Chondrocyte (in vitro differentiated cells): ENCODE measurements at regions not wholly inside any gene's neighbourhood (a gene's known extent, or its start where the extent isn't known, plus 50 kb on each side); places are given as distances from the start of the nearest gene placed in this dataset.

Experiments used
- DNase-seq: peaks from one replicate; pipeline ENCODE4 v3.0.0; 2021; ENCODE audit warnings: mixed read lengths, low spot score
- H3K27ac Mint-ChIP-seq: one replicate; pipeline ENCODE4 v1.8.0; 2021; ENCODE audit warnings: mild to moderate bottlenecking, moderate library complexity, mixed read lengths; ENCODE audit not compliant: unreplicated experiment
- H3K27me3 Mint-ChIP-seq: 2 replicates; pipeline ENCODE4 v1.8.0; 2021; ENCODE audit warnings: low read depth, mixed read lengths
- H3K36me3 Mint-ChIP-seq: 2 replicates; pipeline ENCODE4 v1.8.0; 2021; ENCODE audit warnings: low read depth, mixed read lengths
- H3K4me1 Mint-ChIP-seq: 2 replicates; pipeline ENCODE4 v1.8.0; 2021; ENCODE audit warnings: low read depth, mild to moderate bottlenecking, mixed read lengths
- H3K4me3 Mint-ChIP-seq: one replicate; pipeline ENCODE4 v1.8.0; 2021; ENCODE audit warnings: mild to moderate bottlenecking, moderate library complexity, mixed read lengths; ENCODE audit not compliant: unreplicated experiment
- H3K9me3 Mint-ChIP-seq: 2 replicates; pipeline ENCODE4 v1.8.0; 2021; ENCODE audit warnings: low read depth, mixed read lengths
- CTCF ChIP-seq: fragments of 200-600 bp; sonication (generic); IDR thresholded peaks from 2 replicates; pipeline ENCODE4 v1.5.0; 2021; ENCODE audit warnings: antibody characterized with exemption, mild to moderate bottlenecking, moderate library complexity

- no peak for DNase-seq
- Mint-ChIP-seq H3K27me3 (peaks cover 4% of the 10 kb centered on the region), H3K4me1 (no peaks in the 10 kb centered on the region), H3K36me3 (no peaks in the 10 kb centered on the region), H3K4me3 (no peak overlapping the region), H3K27ac (no peak overlapping the region), H3K9me3 (peaks cover 4% of the 10 kb centered on the region)
- no peak for TF ChIP-seq CTCF
Measured at GRCh38 chr18:42233908-42234307, 278.9 kb downstream of the PIK3C3 start.

GRCh38 chr18:42242758-42243157 lies 287.7 kb downstream of the PIK3C3 start:
- DNase-seq, result no peak
- H3K4me3 Mint-ChIP-seq, result no peak overlapping the region
- no peaks in the 10 kb centered on the region for H3K27me3 Mint-ChIP-seq
- peaks cover 12% of the 10 kb centered on the region for H3K9me3 Mint-ChIP-seq
- TF ChIP-seq CTCF, result no peak
- H3K4me1 Mint-ChIP-seq, result no peaks in the 10 kb centered on the region
- H3K36me3 Mint-ChIP-seq, result no peaks in the 10 kb centered on the region
- no peak overlapping the region for H3K27ac Mint-ChIP-seq

- Mint-ChIP-seq H3K4me1 (no peaks in the 10 kb centered on the region), H3K27ac (no peak overlapping the region), H3K9me3 (peaks cover 6% of the 10 kb centered on the region), H3K36me3 (no peaks in the 10 kb centered on the region), H3K4me3 (no peak overlapping the region), H3K27me3 (no peaks in the 10 kb centered on the region)
- no peak for DNase-seq
- no peak for TF ChIP-seq CTCF
Measured at GRCh38 chr18:42245137-42245536, 290.1 kb downstream of the PIK3C3 start.

GRCh38 chr18:42255908-42256765 lies 301.1 kb downstream of the PIK3C3 start:
- no peaks in the 10 kb centered on the region for H3K4me1 Mint-ChIP-seq
- DNase-seq, result no peak
- peaks cover 20% of the 10 kb centered on the region for H3K9me3 Mint-ChIP-seq
- H3K27me3 Mint-ChIP-seq, result peaks cover 5% of the 10 kb centered on the region
- H3K4me3 Mint-ChIP-seq, result no peak overlapping the region
- no peak overlapping the region for H3K27ac Mint-ChIP-seq
- H3K36me3 Mint-ChIP-seq, result no peaks in the 10 kb centered on the region
- no peak for TF ChIP-seq CTCF

- H3K9me3 Mint-ChIP-seq, result peaks cover 15% of the 10 kb centered on the region
- no peak for DNase-seq
- no peak for TF ChIP-seq CTCF
Measured at GRCh38 chr18:42258301-42258965, 303.4 kb downstream of the PIK3C3 start.

More at GRCh38 chr18:42258301-42258965, 303.4 kb downstream of the PIK3C3 start:
- H3K4me1 Mint-ChIP-seq, result no peaks in the 10 kb centered on the region
- no peak overlapping the region for H3K27ac Mint-ChIP-seq
- H3K27me3 Mint-ChIP-seq, result peaks cover 8% of the 10 kb centered on the region
- no peak overlapping the region for H3K4me3 Mint-ChIP-seq
- H3K36me3 Mint-ChIP-seq, result no peaks in the 10 kb centered on the region
